ENCODE measurements at regions not wholly inside any gene's neighbourhood (a gene's known extent, or its start where the extent isn't known, plus 50 kb on each side); places are given as distances from the start of the nearest gene placed in this dataset.

DNA sequence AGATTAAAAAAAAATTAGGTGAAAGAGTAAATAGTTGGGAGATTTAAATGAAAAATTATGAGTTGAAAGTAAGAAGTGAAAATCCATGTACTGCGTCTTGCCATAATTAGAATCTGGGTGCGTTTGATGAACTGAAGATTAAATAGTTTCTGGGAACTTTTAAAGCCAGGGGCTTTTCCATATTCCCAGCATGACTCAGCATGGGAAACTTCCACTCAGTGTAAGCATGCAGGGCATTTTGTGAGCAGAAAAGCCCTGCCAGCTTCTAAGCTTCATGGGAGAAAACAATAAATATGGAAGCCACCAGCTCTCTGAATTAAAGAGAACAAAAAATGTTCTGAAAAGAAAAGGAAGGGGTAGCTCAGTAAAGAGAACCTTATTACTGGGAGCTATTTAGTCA is 62.0 kb upstream of the EDNRB start:
- TF ChIP-seq, protein P1, sequence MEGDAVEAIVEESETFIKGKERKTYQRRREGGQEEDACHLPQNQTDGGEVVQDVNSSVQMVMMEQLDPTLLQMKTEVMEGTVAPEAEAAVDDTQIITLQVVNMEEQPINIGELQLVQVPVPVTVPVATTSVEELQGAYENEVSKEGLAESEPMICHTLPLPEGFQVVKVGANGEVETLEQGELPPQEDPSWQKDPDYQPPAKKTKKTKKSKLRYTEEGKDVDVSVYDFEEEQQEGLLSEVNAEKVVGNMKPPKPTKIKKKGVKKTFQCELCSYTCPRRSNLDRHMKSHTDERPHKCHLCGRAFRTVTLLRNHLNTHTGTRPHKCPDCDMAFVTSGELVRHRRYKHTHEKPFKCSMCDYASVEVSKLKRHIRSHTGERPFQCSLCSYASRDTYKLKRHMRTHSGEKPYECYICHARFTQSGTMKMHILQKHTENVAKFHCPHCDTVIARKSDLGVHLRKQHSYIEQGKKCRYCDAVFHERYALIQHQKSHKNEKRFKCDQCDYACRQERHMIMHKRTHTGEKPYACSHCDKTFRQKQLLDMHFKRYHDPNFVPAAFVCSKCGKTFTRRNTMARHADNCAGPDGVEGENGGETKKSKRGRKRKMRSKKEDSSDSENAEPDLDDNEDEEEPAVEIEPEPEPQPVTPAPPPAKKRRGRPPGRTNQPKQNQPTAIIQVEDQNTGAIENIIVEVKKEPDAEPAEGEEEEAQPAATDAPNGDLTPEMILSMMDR (IDR thresholded peaks at IDR 0.05): no peak
- TF ChIP-seq POLR2A (IDR thresholded peaks at IDR 0.05): no peak
- no peak for TF ChIP-seq EP300 (IDR thresholded peaks at IDR 0.05)
- peak; percentile 62 for TF ChIP-seq POLR2AphosphoS5 (IDR thresholded peaks at IDR 0.05)

Measured in gastroesophageal sphincter (tissue), 3 donors.